GM23248 (cell line): ENCODE measurements at regions not wholly inside any gene's neighbourhood (a gene's known extent, or its start where the extent isn't known, plus 50 kb on each side); places are given as distances from the start of the nearest gene placed in this dataset.

Experiments used
- EZH2 ChIP-seq: fragments of 200-600 bp; sonication (generic); IDR thresholded peaks from 2 replicates; pipeline ENCODE4 v1.6.1; 2018; ENCODE audit warnings: antibody characterized with exemption, mild to moderate bottlenecking; ENCODE audit not compliant: insufficient read depth, poor library complexity, severe bottlenecking
- EZH2phosphoT487 ChIP-seq: fragments of 200-600 bp; sonication (generic); IDR thresholded peaks from 2 replicates; pipeline ENCODE4 v1.6.1; 2018; ENCODE audit warnings: antibody characterized with exemption, moderate library complexity, mild to moderate bottlenecking, low read depth; ENCODE audit not compliant: insufficient read depth

GRCh38 chr20:12416281-12416680 lies 498.6 kb downstream of the BTBD3 start:
- no peak for TF ChIP-seq EZH2
- no peak for TF ChIP-seq EZH2phosphoT487
